Esophagus muscularis mucosa (tissue), 4 donors: ENCODE measurements at regions not wholly inside any gene's neighbourhood (a gene's known extent, or its start where the extent isn't known, plus 50 kb on each side); places are given as distances from the start of the nearest gene placed in this dataset.

Experiments used
- DNase-seq: peaks from one replicate; pipeline ENCODE4 v3.0.0-alpha.2; 2017; ENCODE audit errors: extremely low spot score
- H3K27ac ChIP-seq, 4 donors: fragments of 200-600 bp; sonication (generic); replicated peaks in 1 of 4; 1 replicate in 3 of 4; 2 replicates in 1 of 4; pipeline ENCODE4 v1.5.1; 2016 to 2019; ENCODE audit warnings: mild to moderate bottlenecking in 1 of 4
- H3K27me3 ChIP-seq, 4 donors: fragments of 200-600 bp; sonication (generic); one replicate each; pipeline versions ENCODE4 v1.5.1 to v1.6.0; 2016 to 2019
- H3K36me3 ChIP-seq, 4 donors: fragments of 200-600 bp; sonication (generic); one replicate each; pipeline ENCODE4 v1.5.1; 2016 to 2019
- H3K4me1 ChIP-seq, 4 donors: fragments of 200-600 bp; sonication (generic); one replicate each; pipeline ENCODE4 v1.5.1; 2016 to 2019
- H3K4me3 ChIP-seq, 4 donors: fragments of 200-600 bp; sonication (generic); 1 replicate in 2 of 4; 2 replicates in 2 of 4; pipeline ENCODE4 v1.5.1; 2016 to 2019; ENCODE audit warnings: mild to moderate bottlenecking in 4 of 4, moderate library complexity in 1 of 4
- H3K9me3 ChIP-seq, 4 donors: fragments of 200-600 bp; sonication (generic); 1 replicate in 3 of 4; 2 replicates in 1 of 4; pipeline ENCODE4 v1.5.1; 2016 to 2019
- CTCF ChIP-seq, 3 experiments: fragments of 200-600 bp in 2 of 3; fragments of 450-650 bp in 1 of 3; sonication (generic) in 2 of 3; IDR thresholded peaks; one replicate each; pipeline ENCODE4 v1.5.1; 2017 to 2019; ENCODE audit warnings: antibody characterized with exemption in 3 of 3, mild to moderate bottlenecking in 2 of 3, moderate library complexity in 1 of 3
- EP300 ChIP-seq: sonication (generic); formaldehyde crosslinking; IDR thresholded peaks from one replicate; pipeline ENCODE4 v1.6.1; 2017; ENCODE audit warnings: antibody characterized with exemption
- POLR2A ChIP-seq: fragments of 450-650 bp; IDR thresholded peaks from one replicate; pipeline ENCODE4 v1.6.1; 2017; ENCODE audit warnings: antibody characterized with exemption, moderate library complexity, mild to moderate bottlenecking, low read depth
- POLR2AphosphoS5 ChIP-seq, 2 donors: sonication (generic); formaldehyde crosslinking; IDR thresholded peaks; one replicate each; pipeline ENCODE4 v1.6.1; 2017; ENCODE audit warnings: antibody characterized with exemption in 2 of 2
- WGBS: methylation state at CpG from one replicate; pipeline ENCODE4 v1.1.5; 2018; 5-methylcytosine and 5-hydroxymethylcytosine counted together
- intact Hi-C: fragments of 100-400 bp; cut with DNase I; formaldehyde crosslinking; loops from one replicate; pipeline ENCODE4 v1.15.1; 2023

- Histone ChIP-seq H3K4me3 (no peak overlapping the region), H3K4me1 (peaks cover 0 to under 1% (median 0%) of the 10 kb centered on the region in 4 donors), H3K27me3 (no peaks in the 10 kb centered on the region), H3K36me3 (no peaks in the 10 kb centered on the region), H3K27ac (no peak overlapping the region), H3K9me3 (peaks cover 0 to 10% (median 3%) of the 10 kb centered on the region in 4 donors)
- 79% methylated on average over 3 of the region's 3 CpGs for WGBS
- intact Hi-C loops: no loop called here
- TF ChIP-seq POLR2AphosphoS5 (IDR thresholded peaks at IDR 0.05) (no peak), POLR2A (no peak), EP300 (no peak), CTCF (IDR thresholded peaks at IDR 0.05) (no peak)
- no peak for DNase-seq
Measured at GRCh38 chr2:180376066-180376465, 369.0 kb upstream of the CWC22 start.

GRCh38 chr2:180374502-180375281 is 367.6 kb upstream of the CWC22 start:
- no peaks in the 10 kb centered on the region for H3K27me3 ChIP-seq
- H3K4me3 ChIP-seq: no peak overlapping the region
- no peak overlapping the region for H3K27ac ChIP-seq
- no peaks in the 10 kb centered on the region for H3K9me3 ChIP-seq
- 73% methylated on average over 3 of the region's 3 CpGs for whole genome bisulfite sequencing
- no peak for TF ChIP-seq EP300
- TF ChIP-seq POLR2A: no peak
- no peak for TF ChIP-seq CTCF (IDR thresholded peaks at IDR 0.05)
- no peak for TF ChIP-seq POLR2AphosphoS5 (IDR thresholded peaks at IDR 0.05)
- intact Hi-C loops: no loop called here
- DNase-seq: no peak
- no peaks in the 10 kb centered on the region for H3K36me3 ChIP-seq
- H3K4me1 ChIP-seq: peaks cover 0 to 10% (median 8%) of the 10 kb centered on the region in 4 donors

- WGBS: 67% methylated on average over 2 of the region's 2 CpGs
- Histone ChIP-seq H3K4me3 (no peak overlapping the region), H3K27me3 (no peaks in the 10 kb centered on the region), H3K9me3 (no peaks in the 10 kb centered on the region), H3K36me3 (no peaks in the 10 kb centered on the region), H3K27ac (no peak overlapping the region), H3K4me1 (peaks cover 0 to 48% (median 32%) of the 10 kb centered on the region in 4 donors)
- no peak for DNase-seq
- intact Hi-C loops: no loop called here
- TF ChIP-seq POLR2A (no peak), EP300 (no peak), CTCF (IDR thresholded peaks at IDR 0.05) (no peak), POLR2AphosphoS5 (IDR thresholded peaks at IDR 0.05) (no peak)
Measured at GRCh38 chr2:180370511-180371205, 363.6 kb upstream of the CWC22 start.

- DNase-seq: no peak
- Histone ChIP-seq H3K4me1 (peaks cover 0 to 63% (median 48%) of the 10 kb centered on the region in 4 donors), H3K36me3 (no peaks in the 10 kb centered on the region), H3K27ac (no peak overlapping the region), H3K9me3 (no peaks in the 10 kb centered on the region), H3K4me3 (no peak overlapping the region), H3K27me3 (no peaks in the 10 kb centered on the region)
- WGBS: 44% methylated on average over 2 of the region's 2 CpGs
- intact Hi-C loops: no loop called here
- TF ChIP-seq EP300 (no peak), CTCF (IDR thresholded peaks at IDR 0.05) (no peak), POLR2A (no peak), POLR2AphosphoS5 (IDR thresholded peaks at IDR 0.05) (no peak)
Measured at GRCh38 chr2:180368881-180369280, 361.8 kb upstream of the CWC22 start.
